DOHH2 (cell line): ENCODE measurements at regions not wholly inside any gene's neighbourhood (a gene's known extent, or its start where the extent isn't known, plus 50 kb on each side); places are given as distances from the start of the nearest gene placed in this dataset.

Source experiments
- H3F3A ChIP-seq: fragments of 200-600 bp; sonication (generic), shearing (Covaris generic); 2 replicates; pipeline ENCODE4 v1.6.0; 2016; ENCODE audit warnings: antibody characterized with exemption, mild to moderate bottlenecking; ENCODE audit not compliant: control insufficient read depth, insufficient read depth
- H3K27ac ChIP-seq: fragments of 200-600 bp; sonication (generic); 2 replicates; pipeline ENCODE4 v1.5.1; 2014; ENCODE audit warnings: low read depth, mild to moderate bottlenecking, low read length, moderate library complexity
- H3K27me3 ChIP-seq: fragments of 200-600 bp; sonication (generic); 2 replicates; pipeline ENCODE4 v1.6.1; 2014; ENCODE audit warnings: mild to moderate bottlenecking, low read length, mixed read lengths; ENCODE audit not compliant: control insufficient read depth
- H3K36me3 ChIP-seq: fragments of 200-600 bp; sonication (generic); 2 replicates; pipeline ENCODE4 v1.6.1; 2014; ENCODE audit warnings: mild to moderate bottlenecking, low read length, moderate library complexity, mixed read lengths; ENCODE audit not compliant: control insufficient read depth
- H3K4me1 ChIP-seq: fragments of 200-600 bp; sonication (generic); 2 replicates; pipeline ENCODE4 v1.6.1; 2014; ENCODE audit warnings: mild to moderate bottlenecking, low read length, mixed read lengths; ENCODE audit not compliant: control insufficient read depth
- H3K4me2 ChIP-seq: fragments of 200-600 bp; sonication (generic); 2 replicates; pipeline ENCODE4 v1.6.0; 2014; ENCODE audit warnings: mild to moderate bottlenecking, low read length, moderate library complexity
- H3K4me3 ChIP-seq: fragments of 200-600 bp; sonication (generic); 2 replicates; pipeline ENCODE4 v1.5.1; 2014; ENCODE audit warnings: mild to moderate bottlenecking, low read length, mixed read lengths
- H3K79me2 ChIP-seq: fragments of 200-600 bp; sonication (generic); 2 replicates; pipeline ENCODE4 v1.6.1; 2014; ENCODE audit warnings: mild to moderate bottlenecking, low read length, mixed read lengths; ENCODE audit not compliant: control insufficient read depth
- H3K9me2 ChIP-seq: fragments of 200-600 bp; sonication (generic); replicated peaks from 2 replicates; pipeline ENCODE4 v1.6.1; 2014; ENCODE audit warnings: mild to moderate bottlenecking, low read length, mixed read lengths; ENCODE audit not compliant: control insufficient read depth
- H3K9me3 ChIP-seq: fragments of 200-600 bp; sonication (generic); 2 replicates; pipeline ENCODE4 v1.6.1; 2014; ENCODE audit warnings: antibody characterized with exemption, low read length, mixed read lengths; ENCODE audit not compliant: control insufficient read depth, insufficient read depth
- H4K20me1 ChIP-seq: fragments of 200-600 bp; sonication (generic); 2 replicates; pipeline ENCODE4 v1.6.0; 2014; ENCODE audit warnings: low read depth, mild to moderate bottlenecking, antibody characterized with exemption, low read length, moderate library complexity; ENCODE audit not compliant: control insufficient read depth, insufficient read depth
- EZH2phosphoT487 ChIP-seq: fragments of 200-600 bp; sonication (generic); IDR thresholded peaks from 2 replicates; pipeline ENCODE4 v1.6.1; 2017; ENCODE audit warnings: borderline replicate concordance, mild to moderate bottlenecking, antibody characterized with exemption, low read length, moderate library complexity, mixed read lengths
- TF ChIP-seq, protein P1 (sequence below): fragments of 200-600 bp; sonication (generic); IDR thresholded peaks from one replicate; pipeline ENCODE4 v1.5.1; 2014; ENCODE audit warnings: antibody characterized with exemption, mild to moderate bottlenecking, low read depth, low read length; ENCODE audit not compliant: poor library complexity, severe bottlenecking

DNA sequence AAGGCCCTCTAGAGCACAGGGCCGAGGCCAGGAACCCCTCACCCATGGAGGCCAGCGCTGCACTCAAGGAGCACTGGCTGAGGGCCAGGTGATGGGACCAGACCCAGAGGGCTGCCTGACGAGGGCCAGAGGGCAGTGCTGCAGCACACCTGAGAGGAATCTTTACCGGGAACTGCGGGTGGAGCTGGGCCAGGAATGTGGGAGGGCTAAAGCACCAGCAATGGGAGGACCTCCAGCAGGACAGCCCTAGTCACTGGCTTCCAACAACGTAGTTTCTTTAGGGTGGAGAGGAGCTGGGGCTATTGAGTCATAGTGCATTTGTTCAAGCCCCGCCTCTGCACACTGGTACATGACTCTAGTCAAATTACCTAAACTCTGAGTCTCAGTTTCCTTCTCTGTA lies 143.4 kb downstream of the TMEM17 start:
- no peaks in the 10 kb centered on the region for H3F3A ChIP-seq
- H3K36me3 ChIP-seq = no peaks in the 10 kb centered on the region
- H3K4me3 ChIP-seq = no peak overlapping the region
- no peaks in the 10 kb centered on the region for H3K9me2 ChIP-seq
- no peak overlapping the region for H3K4me2 ChIP-seq
- H3K9me3 ChIP-seq = no peaks in the 10 kb centered on the region
- no peaks in the 10 kb centered on the region for H3K4me1 ChIP-seq
- TF ChIP-seq, protein P1, sequence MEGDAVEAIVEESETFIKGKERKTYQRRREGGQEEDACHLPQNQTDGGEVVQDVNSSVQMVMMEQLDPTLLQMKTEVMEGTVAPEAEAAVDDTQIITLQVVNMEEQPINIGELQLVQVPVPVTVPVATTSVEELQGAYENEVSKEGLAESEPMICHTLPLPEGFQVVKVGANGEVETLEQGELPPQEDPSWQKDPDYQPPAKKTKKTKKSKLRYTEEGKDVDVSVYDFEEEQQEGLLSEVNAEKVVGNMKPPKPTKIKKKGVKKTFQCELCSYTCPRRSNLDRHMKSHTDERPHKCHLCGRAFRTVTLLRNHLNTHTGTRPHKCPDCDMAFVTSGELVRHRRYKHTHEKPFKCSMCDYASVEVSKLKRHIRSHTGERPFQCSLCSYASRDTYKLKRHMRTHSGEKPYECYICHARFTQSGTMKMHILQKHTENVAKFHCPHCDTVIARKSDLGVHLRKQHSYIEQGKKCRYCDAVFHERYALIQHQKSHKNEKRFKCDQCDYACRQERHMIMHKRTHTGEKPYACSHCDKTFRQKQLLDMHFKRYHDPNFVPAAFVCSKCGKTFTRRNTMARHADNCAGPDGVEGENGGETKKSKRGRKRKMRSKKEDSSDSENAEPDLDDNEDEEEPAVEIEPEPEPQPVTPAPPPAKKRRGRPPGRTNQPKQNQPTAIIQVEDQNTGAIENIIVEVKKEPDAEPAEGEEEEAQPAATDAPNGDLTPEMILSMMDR = no peak
- no peak for TF ChIP-seq EZH2phosphoT487
- no peak overlapping the region for H3K27ac ChIP-seq
- H4K20me1 ChIP-seq = no peaks in the 10 kb centered on the region
- no peaks in the 10 kb centered on the region for H3K27me3 ChIP-seq
- H3K79me2 ChIP-seq = no peaks in the 10 kb centered on the region

DNA sequence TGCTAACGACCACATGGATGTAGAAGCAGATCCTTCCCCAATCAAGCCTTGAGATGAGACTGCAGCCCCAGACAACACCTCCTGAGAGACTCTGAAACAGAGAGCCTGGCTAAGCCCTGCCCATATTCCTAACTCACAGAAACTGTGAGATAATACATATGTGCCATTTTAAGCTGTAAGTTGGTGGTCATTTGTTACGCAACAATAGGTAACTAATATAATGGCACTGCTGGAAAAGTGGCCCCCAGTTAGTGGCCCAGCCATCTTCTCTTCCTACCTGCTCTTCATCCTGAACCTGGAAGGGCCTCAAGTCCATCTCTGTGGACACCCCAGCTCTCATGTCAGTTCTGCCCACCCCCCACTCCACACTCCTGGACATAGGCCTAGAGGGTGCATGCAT lies 144.0 kb downstream of the TMEM17 start:
- Histone ChIP-seq H3K4me2 (no peak overlapping the region), H3K9me2 (no peaks in the 10 kb centered on the region), H3K27ac (no peak overlapping the region), H4K20me1 (no peaks in the 10 kb centered on the region), H3K4me1 (no peaks in the 10 kb centered on the region), H3K27me3 (no peaks in the 10 kb centered on the region), H3K36me3 (no peaks in the 10 kb centered on the region), H3F3A (no peaks in the 10 kb centered on the region), H3K9me3 (no peaks in the 10 kb centered on the region), H3K79me2 (no peaks in the 10 kb centered on the region), H3K4me3 (no peak overlapping the region)
- TF ChIP-seq, protein P1 = no peak
- no peak for TF ChIP-seq EZH2phosphoT487

DNA sequence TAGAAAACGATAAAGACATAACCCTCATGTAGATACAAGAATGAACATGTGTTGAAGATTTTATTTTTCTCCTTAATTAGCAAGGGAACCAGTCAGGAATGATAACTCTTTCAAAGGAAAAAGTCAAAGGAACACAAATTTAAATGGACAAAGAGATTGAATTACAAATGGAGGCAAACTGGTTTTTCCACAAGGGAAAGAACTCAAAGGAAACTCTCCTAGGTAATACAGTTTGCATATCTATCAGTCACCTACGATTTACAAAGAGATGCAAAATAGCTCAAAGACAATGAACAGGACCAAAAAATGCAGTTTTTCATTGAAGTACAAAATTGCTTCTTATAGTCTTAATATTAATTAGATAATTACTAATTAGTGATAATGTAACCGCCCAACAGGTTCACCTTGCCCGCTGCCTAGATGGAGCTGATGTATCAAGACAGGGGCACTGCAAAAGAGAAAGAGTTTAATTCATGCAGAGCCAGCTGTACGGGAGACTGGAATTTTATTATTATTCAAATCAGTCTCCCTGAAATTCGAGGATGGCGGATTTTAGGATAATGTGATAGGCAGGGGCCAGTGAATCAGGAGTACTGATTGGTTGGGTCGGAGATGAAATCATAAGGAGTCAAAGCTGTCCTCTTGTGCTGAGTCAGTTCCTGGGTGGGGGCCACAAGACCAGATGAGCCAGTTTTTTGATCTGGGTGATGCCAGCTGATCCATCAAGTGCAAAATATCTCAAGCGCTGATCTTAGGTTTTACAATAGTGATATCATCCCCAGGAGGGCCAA lies 151.0 kb downstream of the TMEM17 start:
- H3K4me2 ChIP-seq = no peak overlapping the region
- H3K36me3 ChIP-seq = no peaks in the 10 kb centered on the region
- TF ChIP-seq, protein P1 = no peak
- no peak for TF ChIP-seq EZH2phosphoT487
- no peaks in the 10 kb centered on the region for H3K79me2 ChIP-seq
- H3F3A ChIP-seq = no peaks in the 10 kb centered on the region
- no peak overlapping the region for H3K4me3 ChIP-seq
- no peaks in the 10 kb centered on the region for H4K20me1 ChIP-seq
- no peaks in the 10 kb centered on the region for H3K9me2 ChIP-seq
- H3K9me3 ChIP-seq = no peaks in the 10 kb centered on the region
- no peaks in the 10 kb centered on the region for H3K27me3 ChIP-seq
- H3K27ac ChIP-seq = no peak overlapping the region
- H3K4me1 ChIP-seq = no peaks in the 10 kb centered on the region
